ENCODE measurements at regions not wholly inside any gene's neighbourhood (a gene's known extent, or its start where the extent isn't known, plus 50 kb on each side); places are given as distances from the start of the nearest gene placed in this dataset.
"Not testable (repeated sequence)": the region's sequence is repeated elsewhere in the genome, so short reads cannot be mapped to it uniquely, and the experiment has no call there.

DNA sequence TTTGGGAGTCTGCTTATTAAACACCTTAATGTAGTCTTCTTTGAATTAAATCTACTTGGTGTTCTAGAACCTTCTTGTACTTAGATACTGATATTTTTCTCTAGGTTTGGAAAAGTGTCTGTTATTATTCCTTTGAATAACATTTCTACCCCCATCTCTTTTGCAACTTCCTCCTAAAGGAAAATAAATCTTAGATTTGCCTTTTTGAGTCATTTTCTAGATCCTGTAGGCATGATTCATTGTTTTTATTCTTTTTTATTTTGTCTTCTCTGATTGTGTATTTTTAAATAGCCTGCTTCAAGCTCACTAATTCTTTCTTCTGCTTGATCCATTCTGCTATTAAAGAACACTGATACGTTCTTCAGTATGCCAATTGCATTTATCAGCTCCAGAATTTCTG is 155.9 kb upstream of the NEGR1 start:
- H3K4me3 ChIP-seq (ENCODE audit: low read length): no peak overlapping the region
- no peak for DNase-seq (ENCODE audit: low read depth, low spot score)

DNA sequence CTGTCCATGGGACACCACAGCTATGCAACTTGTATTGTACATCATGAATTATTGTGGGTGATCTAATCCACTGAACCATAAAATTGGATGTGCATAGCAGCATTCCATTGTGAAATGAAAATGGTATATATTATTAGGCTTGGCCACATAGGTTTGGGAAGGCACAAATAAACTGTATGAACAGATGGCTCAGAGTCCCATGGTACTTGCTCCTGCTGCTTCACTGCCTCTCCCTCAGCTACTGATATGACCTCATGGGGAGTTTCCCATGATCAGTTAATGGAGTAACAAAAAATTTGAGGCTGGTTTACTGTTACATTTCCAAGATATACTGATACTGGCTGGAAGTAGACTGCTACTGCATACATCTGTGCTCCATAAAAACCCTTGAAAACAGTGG is 152.7 kb upstream of the NEGR1 start:
- no peak for DNase-seq (ENCODE audit: low read depth, low spot score)
- H3K4me3 ChIP-seq (ENCODE audit: low read length): no peak overlapping the region

DNA sequence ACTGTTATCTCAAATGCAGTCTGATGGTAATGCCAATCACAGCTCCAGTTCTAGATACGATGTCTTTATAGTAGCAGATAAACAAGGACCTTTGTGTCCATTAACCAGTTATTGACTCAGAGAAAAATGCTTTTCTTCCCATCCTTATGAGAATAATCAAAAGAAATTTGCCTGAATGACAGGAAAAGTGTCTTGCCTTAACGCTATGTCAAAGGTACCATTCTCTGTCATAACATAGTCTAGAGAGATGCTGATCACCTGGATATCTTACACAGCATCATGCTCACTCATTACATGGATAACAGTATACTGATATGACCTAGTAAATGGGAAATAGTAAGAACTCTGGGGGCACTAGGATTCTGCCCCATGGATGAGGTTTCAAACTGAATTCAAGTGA is 151.7 kb upstream of the NEGR1 start:
- no peak overlapping the region for H3K4me3 ChIP-seq (ENCODE audit: low read length)
- DNase-seq (ENCODE audit: low read depth, low spot score): no peak

DNA sequence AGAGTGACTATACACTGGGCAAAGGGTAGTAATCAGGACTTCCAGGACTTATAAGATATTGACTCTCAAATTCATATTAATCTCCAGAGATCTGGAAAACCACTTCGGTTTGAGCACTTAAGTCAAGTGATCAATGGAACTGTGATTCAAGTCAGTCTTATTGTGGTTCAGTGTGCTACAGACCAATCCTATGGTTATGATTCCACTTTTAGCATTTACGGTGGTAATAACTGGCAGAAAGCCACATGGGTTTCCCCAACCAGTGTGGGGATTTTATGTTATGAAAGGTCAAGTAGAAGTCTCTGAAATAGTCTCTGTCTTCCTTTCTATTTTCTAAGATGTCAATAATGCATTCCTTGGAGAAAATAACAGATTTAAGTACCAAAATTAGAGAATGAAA is 151.3 kb upstream of the NEGR1 start:
- DNase-seq (ENCODE audit: low read depth, low spot score): no peak
- no peak overlapping the region for H3K4me3 ChIP-seq (ENCODE audit: low read length)

DNA sequence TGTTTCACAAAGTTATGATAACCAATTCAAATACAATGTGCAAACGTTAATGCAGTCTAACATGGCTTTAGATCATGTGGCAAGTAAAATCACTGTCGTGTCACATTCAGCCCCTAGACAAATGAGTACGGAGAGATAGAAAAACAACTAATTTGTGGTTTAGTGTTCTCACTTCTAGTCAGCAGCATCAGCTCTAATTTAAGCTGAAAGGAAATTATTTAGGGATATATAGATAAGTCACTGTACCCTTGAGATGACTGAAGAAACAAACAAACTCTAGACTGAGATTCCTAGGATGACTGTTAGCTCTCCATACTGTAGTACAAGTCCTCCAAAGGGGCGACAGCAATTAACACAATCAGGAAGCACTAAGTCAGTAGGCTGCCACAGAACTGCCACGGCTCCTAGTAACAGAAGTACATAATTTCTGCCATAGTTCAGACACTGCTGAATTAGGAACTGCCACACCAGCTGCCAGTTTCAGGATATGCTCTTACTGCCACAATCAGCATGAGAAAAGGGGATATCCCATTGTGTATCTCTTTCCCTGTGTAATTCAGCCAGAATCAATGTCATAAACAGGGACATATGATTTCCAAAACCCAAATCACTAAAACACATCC is 150.4 kb upstream of the NEGR1 start:
- no peak for DNase-seq (ENCODE audit: low read depth, low spot score)
- no peak overlapping the region for H3K4me3 ChIP-seq (ENCODE audit: low read length)

DNA sequence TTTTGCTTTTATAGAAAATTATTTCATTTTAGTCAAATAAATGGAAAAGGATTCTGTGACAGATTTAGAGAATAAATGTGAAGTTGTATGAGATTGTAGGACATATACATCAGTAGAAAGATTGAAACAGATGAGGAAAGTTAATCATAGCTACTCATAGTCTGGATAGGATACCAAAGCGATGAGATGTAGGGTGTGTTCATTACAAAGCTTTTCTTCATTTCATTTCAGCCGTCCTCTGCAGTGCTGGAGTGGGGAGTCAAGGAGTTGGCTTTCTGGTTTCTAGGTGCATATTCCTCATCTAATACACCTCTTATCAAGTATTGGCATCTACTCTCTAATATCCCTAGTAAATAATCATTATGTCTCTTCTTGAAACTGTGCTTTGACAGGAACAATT is 149.5 kb upstream of the NEGR1 start:
- H3K4me3 ChIP-seq (ENCODE audit: low read length): no peak overlapping the region
- no peak for DNase-seq (ENCODE audit: low read depth, low spot score)

DNA sequence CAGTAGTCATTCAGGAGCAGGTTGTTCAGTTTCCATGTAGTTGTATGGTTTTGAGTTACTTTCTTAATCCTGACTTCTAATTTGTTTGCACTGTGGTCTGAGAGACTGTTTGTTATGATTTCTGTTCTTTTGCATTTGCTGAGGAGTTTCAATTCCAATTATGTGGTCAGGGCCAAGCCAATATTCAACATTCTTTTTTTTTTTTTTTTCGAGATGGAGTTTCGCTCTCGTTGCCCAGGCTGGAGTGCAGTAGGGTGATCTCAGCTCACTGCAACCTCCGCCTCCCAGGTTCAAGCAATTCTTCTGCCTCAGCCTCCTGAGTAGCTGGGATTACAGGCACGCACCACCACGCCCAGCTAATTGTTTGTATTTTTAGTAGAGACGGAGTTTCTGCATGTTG is 145.9 kb upstream of the NEGR1 start:
- not testable (repeated sequence) for DNase-seq (ENCODE audit: low read depth, low spot score); H3K4me3 ChIP-seq (ENCODE audit: low read length)

DNA sequence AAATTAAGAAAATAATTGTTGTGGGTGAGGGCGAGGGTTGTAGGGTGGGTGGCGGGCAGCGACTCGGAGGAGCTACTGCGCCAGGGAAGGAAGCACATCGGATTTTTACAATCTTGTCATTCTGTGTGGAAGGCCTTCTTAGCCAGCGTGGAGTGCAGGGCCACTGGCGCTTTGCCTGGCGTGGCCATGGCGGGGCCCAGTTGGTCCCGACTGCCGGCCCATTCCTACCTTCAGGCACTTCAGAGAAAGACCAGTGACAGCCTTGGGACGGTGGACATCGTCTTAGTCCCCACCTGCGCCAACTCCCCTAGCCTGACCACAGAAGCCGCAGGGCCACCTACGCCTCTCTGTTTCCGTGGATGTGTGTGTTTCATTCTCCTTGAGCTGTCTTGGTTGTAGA is 136.9 kb upstream of the NEGR1 start:
- no peak overlapping the region for H3K4me3 ChIP-seq (ENCODE audit: low read length)
- no peak for DNase-seq (ENCODE audit: low read depth, low spot score)

DNA sequence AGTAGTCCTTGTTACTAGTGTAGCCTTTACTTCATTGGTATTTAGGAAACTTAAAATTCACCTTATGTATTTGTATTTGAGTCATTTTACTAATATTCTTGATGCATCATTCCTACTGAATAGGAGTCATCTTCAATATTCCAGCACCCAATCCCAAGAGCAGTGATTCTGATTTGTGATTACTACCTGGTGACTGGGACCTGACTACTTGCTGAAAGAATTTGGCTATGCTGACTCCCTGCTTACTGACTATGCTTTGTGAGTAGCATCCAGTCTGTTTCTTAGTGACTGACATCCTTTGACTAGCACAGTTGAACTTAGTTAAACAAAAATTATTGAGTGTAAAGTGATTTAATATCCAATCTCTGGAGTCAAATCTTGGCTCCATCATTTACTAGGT is 129.9 kb upstream of the NEGR1 start:
- no peak for DNase-seq (ENCODE audit: low read depth, low spot score)
- no peak overlapping the region for H3K4me3 ChIP-seq (ENCODE audit: low read length)

DNA sequence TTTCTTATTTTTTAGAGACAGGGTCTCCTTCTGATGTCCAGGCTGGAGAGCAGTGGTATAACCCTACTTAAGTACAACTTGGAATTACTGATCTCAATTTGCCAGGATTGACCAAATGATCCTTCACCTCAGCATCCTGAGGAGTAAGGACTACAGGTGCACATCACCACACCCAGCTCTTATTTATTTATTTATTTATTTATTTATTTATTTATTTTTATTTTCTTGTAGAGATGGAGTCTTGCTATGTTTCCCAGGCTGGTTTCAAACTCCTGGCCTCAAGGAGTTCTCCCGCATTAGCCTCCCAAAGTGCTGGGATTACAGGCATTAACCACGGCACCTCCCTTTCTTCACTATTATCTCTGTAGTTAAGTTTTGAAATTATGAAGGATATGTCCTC is 117.5 kb upstream of the NEGR1 start:
- no peak overlapping the region for H3K4me3 ChIP-seq (ENCODE audit: low read length)
- no peak for DNase-seq (ENCODE audit: low read depth, low spot score)

DNA sequence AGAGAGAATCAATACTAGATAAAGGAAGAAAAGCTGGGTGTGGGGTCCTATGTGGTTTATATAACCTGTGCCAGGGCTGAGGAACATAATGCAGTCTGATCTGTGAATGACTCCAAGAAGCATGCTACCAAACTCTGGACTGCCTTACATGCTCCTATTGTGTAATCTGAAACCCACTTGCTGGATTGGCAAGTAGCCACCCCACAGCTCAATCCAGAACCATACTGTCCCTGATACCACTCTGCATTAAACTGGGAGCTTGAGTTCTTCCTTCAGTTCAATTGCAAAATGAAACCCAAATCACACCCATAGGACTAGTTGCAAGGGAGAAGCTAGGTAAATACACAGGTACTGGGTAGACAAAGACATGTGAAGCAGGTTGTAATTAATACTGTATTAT is 115.4 kb upstream of the NEGR1 start:
- no peak for DNase-seq (ENCODE audit: low read depth, low spot score)
- H3K4me3 ChIP-seq (ENCODE audit: low read length): no peak overlapping the region

DNA sequence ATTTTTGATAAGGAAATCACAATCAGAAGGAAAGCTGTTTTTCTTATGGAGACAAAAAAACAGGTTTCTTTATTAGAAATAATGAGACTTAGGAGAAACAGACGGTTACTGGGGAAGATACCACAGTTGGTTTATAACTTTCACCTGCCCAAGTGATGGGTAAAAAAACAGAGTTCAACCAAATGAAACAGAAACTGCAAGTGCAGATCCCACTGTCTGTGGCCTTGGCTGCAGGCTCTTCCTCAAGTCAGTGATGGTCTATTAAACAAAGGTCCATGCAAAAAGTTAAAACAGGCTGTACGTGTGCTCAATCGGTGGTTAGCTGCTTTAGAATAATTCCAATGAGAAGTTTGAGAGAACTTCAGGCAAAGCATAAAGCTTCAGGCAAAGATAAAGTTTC is 112.1 kb upstream of the NEGR1 start:
- DNase-seq (ENCODE audit: low read depth, low spot score): no peak
- H3K4me3 ChIP-seq (ENCODE audit: low read length): no peak overlapping the region

DNA sequence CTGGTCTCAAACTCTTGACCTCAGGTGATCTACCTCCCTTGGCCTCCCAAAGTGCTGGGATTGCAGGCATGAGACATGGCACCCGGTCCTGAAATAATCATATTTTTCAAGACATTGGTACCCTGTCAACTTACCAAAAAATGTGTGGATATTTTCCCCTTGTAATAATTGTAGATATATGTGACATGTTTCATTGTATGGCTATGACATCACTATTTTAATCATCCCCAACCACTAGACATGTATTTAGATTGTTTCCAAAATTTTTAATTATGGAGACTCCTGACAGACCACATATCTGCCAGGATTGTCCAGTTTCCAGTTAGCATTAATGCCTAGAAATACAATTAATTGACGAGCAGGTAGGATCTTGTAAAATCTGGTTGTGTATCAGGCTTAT is 96.7 kb upstream of the NEGR1 start:
- H3K4me3 ChIP-seq (ENCODE audit: low read length): no peak overlapping the region
- DNase-seq (ENCODE audit: low read depth, low spot score): no peak

DNA sequence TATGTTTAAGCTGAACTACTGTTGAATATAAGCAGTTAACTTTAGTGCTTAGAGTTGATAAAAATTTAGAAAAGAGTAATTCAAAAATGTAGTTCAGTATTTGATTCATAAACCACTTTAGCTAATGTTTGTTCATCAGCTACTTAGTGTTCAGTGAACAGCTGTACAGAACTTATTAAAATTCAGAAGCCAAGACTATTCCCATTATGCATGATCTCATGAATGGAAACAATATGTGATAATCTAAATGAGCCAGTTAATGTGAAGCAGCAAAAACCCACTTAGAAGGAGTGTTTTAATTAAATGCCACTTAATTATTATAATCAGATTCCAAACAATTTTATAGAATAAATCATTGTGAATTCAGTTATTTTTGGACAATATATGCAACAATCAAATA is 92.9 kb upstream of the NEGR1 start:
- DNase-seq (ENCODE audit: low read depth, low spot score): no peak
- H3K4me3 ChIP-seq (ENCODE audit: low read length): no peak overlapping the region

DNA sequence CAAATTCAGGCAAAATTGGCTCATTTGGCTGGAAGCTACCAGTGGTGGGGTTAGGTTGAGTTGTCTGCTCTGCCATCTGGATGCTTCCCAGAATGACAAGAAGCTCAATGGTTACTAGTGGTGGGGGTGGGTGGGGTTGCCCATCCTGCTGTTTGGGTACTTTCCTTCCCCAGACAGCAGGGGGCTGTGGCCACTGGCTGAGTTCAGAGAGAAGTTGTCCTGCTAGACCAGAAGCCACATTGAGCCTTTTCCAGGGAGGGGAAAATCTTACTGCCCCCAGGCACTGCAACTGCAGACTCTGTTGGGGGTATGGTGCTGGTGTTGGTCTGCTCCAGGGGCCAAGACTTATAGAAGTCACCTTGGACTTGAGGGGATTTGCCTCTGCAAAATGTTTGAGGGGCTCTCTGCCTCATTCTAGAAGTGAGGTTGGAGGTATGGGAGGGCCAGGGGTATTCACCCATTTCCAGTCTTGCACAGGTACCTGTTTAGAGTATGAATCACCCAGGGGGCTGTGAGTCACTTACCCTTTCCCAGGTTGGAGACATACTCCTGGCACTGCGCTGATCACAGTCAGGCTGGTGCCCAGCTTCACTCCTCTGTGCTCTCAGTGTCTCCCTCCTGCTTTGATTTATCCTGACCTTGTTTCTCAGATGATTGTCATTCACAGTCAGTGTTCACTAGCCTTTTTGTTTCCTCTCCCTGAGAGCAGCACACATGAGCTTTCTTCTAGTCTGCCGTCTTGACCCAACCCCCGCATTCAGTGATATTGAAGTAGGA is 89.1 kb upstream of the NEGR1 start:
- DNase-seq (ENCODE audit: low read depth, low spot score): no peak
- H3K4me3 ChIP-seq (ENCODE audit: low read length): no peak overlapping the region

DNA sequence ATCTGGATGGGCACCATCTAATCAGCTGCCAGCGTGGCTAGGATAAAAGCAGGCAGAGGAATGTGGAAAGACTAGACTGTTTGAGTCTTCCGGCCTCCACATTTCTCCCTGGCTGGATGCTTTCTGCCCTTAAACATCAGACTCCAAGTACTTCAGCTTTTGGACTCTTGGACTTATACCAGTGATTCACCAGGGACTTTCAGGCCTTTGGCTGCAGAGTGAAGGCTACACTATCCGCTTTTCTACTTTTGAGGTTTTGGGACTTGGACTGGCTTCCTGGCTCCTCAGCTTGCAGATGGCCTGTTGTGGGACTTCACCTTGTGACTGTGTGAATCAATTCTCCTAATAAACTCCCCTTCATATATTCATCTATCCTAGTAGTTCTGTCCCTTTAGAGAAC is 88.5 kb upstream of the NEGR1 start:
- not testable (repeated sequence) for DNase-seq (ENCODE audit: low read depth, low spot score); H3K4me3 ChIP-seq (ENCODE audit: low read length)

DNA sequence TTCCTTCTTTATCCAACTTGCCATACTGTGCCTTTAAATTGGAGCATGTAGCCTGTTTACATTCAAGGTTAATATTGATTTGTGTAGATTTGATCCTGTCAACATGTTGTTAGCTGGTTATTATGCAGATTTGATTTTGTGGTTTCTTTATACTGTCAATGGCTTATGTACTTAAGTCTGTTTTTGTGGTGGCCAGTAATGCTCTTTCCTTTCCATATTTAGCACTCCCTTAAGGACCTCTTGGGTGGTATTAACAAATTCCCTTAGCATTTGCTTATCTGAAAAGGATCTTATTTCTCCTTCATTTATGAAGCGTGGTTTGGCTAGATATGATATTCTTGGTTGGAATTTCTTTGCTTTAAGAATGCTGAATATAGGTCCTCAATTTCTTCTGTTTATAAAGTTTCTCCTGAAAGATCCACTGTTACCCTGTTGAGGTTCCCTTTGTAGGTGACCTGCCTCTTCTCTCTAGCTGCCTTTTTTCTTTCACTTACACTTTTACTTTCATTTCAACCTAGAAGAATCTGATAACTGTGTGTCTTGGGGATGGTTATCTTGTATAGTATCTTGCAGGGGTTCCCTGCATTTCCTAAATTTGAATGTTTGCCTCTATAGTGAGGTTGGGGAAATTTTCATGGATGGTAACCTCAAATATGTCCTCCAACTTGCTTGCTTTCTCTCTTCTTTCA is 86.9 kb upstream of the NEGR1 start:
- no peak for DNase-seq (ENCODE audit: low read depth, low spot score)

DNA sequence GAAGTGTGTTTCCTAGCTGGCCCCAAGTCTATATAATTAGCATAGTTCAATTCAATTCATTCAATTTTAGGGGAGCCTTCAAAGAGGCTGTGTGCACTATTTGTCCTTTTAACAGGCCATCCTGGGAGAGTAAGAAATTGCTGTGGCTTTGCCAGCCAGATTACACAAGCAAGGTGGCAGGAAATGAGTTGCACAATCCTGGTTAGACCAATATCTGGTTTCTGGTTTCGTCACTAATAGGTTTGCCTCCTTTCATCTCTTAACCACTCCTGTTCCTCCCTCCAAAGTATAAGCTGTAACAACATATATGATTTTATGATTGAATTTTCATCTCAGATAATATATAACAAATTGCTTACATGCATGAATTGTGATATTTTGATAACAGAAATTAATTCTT is 84.1 kb upstream of the NEGR1 start:
- peak; percentile 67 for DNase-seq (ENCODE audit: low read depth, low spot score)
- no peak overlapping the region for H3K4me3 ChIP-seq (ENCODE audit: low read length)

More for the DNA sequence above, 86.9 kb upstream of the NEGR1 start:
- no peak overlapping the region for H3K4me3 ChIP-seq (ENCODE audit: low read length)

DNA sequence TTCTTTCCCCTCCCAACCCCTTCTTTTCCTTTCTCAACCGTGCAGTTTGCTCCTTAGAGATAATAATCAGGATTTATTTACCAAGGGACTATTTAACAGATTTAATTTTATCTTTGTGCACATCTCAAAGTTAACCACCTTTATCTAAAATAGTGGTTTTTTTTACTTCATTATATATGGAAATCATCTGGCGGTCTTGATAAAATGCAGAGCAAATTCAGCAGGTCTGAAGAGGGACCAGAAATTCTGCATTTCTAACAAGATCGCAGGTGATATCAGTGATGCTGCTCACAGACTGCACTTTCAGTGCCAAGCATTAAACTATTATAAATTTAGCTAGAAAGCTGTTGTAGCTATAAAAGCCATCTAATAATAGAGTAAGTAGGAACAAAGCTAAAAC is 83.4 kb upstream of the NEGR1 start:
- DNase-seq (ENCODE audit: low read depth, low spot score): no peak
- no peak overlapping the region for H3K4me3 ChIP-seq (ENCODE audit: low read length)

DNA sequence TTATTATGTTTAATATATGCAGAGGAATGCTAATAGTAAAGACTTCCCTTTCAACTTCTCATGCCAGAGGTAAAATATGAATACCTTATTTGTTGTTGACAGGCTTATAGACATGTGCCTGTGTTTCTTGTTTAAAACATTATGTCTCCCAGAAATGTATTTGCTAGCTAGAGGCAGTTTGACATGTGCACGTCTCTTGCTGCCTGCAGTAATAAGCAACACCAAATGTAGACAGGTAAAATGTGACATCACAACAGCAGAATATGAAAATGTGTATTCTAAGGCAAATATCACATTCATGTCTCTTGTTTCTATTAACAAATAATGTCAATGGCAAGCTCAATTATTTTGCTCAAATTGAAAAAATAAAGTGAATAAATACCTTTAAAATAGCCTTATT is 80.2 kb upstream of the NEGR1 start:
- no peak overlapping the region for H3K4me3 ChIP-seq (ENCODE audit: low read length)
- DNase-seq (ENCODE audit: low read depth, low spot score): no peak

DNA sequence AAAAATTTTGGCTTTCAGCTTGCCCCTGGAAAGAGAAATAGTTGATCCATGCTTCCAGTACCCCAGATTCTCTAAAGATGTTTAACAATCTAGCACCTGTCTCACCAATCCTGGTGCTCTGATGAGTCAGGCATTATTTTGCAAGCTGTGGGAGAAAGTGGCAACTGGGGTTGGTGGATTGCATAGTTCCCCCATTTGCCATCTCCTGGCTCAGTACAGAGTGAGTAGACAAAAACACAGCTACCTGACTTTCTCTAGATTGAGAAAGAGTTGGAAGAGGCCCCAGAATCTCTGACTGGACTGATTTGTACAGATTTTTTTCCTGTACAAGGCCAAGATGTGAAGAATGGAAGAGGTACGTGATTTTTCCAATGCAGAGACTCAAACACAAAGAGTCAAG is 75.1 kb upstream of the NEGR1 start:
- no peak for DNase-seq (ENCODE audit: low read depth, low spot score)
- no peak overlapping the region for H3K4me3 ChIP-seq (ENCODE audit: low read length)

Data from Jurkat, Clone E6-1 (cell line).